ENCODE measurements at regions not wholly inside any gene's neighbourhood (a gene's known extent, or its start where the extent isn't known, plus 50 kb on each side); places are given as distances from the start of the nearest gene placed in this dataset.
"Not testable (repeated sequence)": the region's sequence is repeated elsewhere in the genome, so short reads cannot be mapped to it uniquely, and the experiment has no call there.

GRCh38 chr19:14285726-14286125 lies 79.8 kb upstream of the ADGRL1 start:
- TF ChIP-seq CTCF (IDR thresholded peaks at IDR 0.05 in 4 of 5, conservative IDR thresholded peaks at IDR 0.05 in 1 of 5); POLR2A (IDR thresholded peaks at IDR 0.05): not testable (repeated sequence)
